ENCODE measurements at regions not wholly inside any gene's neighbourhood (a gene's known extent, or its start where the extent isn't known, plus 50 kb on each side); places are given as distances from the start of the nearest gene placed in this dataset.
A peak's percentile ranks its signal among the peaks of the same experiment; 100 is the strongest.

DNA sequence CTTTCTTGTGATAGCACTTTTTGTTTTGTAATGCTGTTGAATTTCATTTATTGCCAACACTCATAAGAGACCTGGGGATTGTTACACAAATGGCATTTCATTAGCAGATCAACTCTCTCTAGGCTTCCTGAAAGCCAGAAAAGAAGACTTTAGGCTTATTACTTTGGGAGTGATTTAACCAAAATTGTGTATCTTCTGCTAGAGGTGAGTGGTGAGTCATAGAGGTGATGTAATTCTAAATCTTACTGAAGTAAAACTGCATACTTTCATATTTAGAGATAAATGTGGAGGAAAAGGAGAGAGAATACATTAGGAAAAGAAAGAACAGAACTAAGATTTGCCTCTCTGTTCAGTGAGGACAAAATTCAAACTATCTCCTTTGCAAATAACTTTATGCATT is 304.7 kb upstream of the RGS17 start:
- H3K9ac ChIP-seq (ENCODE audit: insufficient read depth, low read length), result no peak overlapping the region
- H3K4me2 ChIP-seq (ENCODE audit: extremely low read depth, insufficient read depth, low read length), result no peak overlapping the region
- no peak overlapping the region for H2AFZ ChIP-seq (ENCODE audit: low read length)
- H3K36me3 ChIP-seq (ENCODE audit: control insufficient read depth, insufficient read depth, low read length), result no peaks in the 10 kb centered on the region
- no peaks in the 10 kb centered on the region for H3K4me1 ChIP-seq (ENCODE audit: control insufficient read depth, extremely low read depth, insufficient read depth, low read length)
- no peaks in the 10 kb centered on the region for H3K27me3 ChIP-seq (ENCODE audit: control insufficient read depth, insufficient read depth, low read length)
- H3K27ac ChIP-seq (ENCODE audit: insufficient read depth, low read length), result no peak overlapping the region
- no peak for TF ChIP-seq EZH2 (IDR thresholded peaks at IDR 0.05; ENCODE audit: low read length, missing control alignments)
- TF ChIP-seq, protein P1, sequence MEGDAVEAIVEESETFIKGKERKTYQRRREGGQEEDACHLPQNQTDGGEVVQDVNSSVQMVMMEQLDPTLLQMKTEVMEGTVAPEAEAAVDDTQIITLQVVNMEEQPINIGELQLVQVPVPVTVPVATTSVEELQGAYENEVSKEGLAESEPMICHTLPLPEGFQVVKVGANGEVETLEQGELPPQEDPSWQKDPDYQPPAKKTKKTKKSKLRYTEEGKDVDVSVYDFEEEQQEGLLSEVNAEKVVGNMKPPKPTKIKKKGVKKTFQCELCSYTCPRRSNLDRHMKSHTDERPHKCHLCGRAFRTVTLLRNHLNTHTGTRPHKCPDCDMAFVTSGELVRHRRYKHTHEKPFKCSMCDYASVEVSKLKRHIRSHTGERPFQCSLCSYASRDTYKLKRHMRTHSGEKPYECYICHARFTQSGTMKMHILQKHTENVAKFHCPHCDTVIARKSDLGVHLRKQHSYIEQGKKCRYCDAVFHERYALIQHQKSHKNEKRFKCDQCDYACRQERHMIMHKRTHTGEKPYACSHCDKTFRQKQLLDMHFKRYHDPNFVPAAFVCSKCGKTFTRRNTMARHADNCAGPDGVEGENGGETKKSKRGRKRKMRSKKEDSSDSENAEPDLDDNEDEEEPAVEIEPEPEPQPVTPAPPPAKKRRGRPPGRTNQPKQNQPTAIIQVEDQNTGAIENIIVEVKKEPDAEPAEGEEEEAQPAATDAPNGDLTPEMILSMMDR (conservative IDR thresholded peaks at IDR 0.05 in 1 of 2, IDR thresholded peaks at IDR 0.05 in 1 of 2; ENCODE audit: low read depth in 1 of 2, low read length in 2 of 2), result no peak
- no peaks in the 10 kb centered on the region for H4K20me1 ChIP-seq (ENCODE audit: control insufficient read depth, extremely low read depth, insufficient read depth, low read length)
- no peaks in the 10 kb centered on the region for H3K79me2 ChIP-seq (ENCODE audit: control insufficient read depth, insufficient read depth, low read length)
- no peak overlapping the region for H3K4me3 ChIP-seq (replicated peaks in 1 of 4; ENCODE audit: control extremely low read depth in 1 of 4, insufficient read depth in 1 of 4, low read depth in 3 of 4, low read length in 4 of 4)
- DNase-seq (ENCODE audit: low read depth in 2 of 2), result no peak
- no peaks in the 10 kb centered on the region for H3K9me3 ChIP-seq (ENCODE audit: control insufficient read depth, insufficient read depth, low read depth, low read length)

DNA sequence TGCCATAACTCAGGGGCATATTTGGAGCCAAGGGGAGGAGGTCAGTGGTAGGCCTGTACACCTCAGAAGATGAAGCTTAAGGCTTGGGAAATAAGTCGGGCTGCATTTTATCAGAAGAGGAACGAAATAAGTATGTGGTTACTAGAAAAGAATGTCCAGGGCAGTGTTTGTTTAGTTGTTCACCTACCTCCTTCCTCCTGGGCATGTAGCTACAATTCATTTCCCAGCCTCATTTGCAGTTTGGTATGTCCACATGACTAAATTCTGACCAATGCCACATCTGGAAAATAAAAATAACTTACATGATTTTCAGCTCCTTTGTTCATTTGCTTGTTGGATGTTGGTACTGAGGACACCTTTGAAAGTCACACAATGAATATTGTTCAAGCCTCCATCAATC is 294.5 kb upstream of the RGS17 start:
- Histone ChIP-seq H3K4me3 (replicated peaks in 1 of 4; ENCODE audit: control extremely low read depth in 1 of 4, insufficient read depth in 1 of 4, low read depth in 3 of 4, low read length in 4 of 4) (no peak overlapping the region), H3K4me1 (ENCODE audit: control insufficient read depth, extremely low read depth, insufficient read depth, low read length) (no peaks in the 10 kb centered on the region), H4K20me1 (ENCODE audit: control insufficient read depth, extremely low read depth, insufficient read depth, low read length) (no peaks in the 10 kb centered on the region), H3K79me2 (ENCODE audit: control insufficient read depth, insufficient read depth, low read length) (no peaks in the 10 kb centered on the region), H2AFZ (ENCODE audit: low read length) (no peak overlapping the region), H3K9ac (ENCODE audit: insufficient read depth, low read length) (no peak overlapping the region), H3K9me3 (ENCODE audit: control insufficient read depth, insufficient read depth, low read depth, low read length) (no peaks in the 10 kb centered on the region), H3K36me3 (ENCODE audit: control insufficient read depth, insufficient read depth, low read length) (no peaks in the 10 kb centered on the region), H3K27ac (ENCODE audit: insufficient read depth, low read length) (no peak overlapping the region), H3K27me3 (ENCODE audit: control insufficient read depth, insufficient read depth, low read length) (no peaks in the 10 kb centered on the region), H3K4me2 (ENCODE audit: extremely low read depth, insufficient read depth, low read length) (no peak overlapping the region)
- DNase-seq (ENCODE audit: low read depth in 2 of 2), result peak in 1 of 2 donors; percentile 18
- TF ChIP-seq EZH2 (IDR thresholded peaks at IDR 0.05; ENCODE audit: low read length, missing control alignments), result no peak
- TF ChIP-seq, protein P1 (conservative IDR thresholded peaks at IDR 0.05 in 1 of 2, IDR thresholded peaks at IDR 0.05 in 1 of 2; ENCODE audit: low read depth in 1 of 2, low read length in 2 of 2), result no peak

DNA sequence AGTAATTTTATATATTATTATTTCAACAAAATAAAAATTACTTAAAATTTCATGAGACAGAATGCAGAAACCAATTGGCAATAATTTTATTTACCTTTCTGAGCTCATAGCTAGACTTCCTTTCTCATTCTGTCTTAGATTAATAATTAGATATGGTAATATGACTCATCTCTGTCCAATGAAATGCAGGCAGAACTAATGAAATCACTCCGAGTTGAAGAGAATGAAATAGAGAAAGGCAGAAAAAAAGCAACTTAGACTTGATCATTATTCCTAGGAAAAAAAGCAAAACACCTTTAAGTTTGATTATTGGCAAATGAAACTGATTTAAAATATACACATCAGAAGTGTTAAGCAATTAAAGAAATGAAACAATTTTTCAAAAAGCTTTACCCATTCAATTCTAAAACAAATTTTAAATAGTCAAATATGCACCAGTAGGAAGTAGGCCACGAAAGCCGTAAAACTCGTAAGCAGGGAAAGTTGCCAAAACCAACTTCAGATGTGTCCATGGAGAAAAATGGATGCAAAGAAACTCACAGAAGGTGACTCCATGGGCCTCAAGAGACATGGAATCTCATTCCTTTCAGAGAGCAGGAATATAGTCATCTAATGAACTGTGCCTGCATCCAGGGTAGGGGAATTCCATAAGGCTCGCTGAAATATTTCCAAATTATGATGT is 293.8 kb upstream of the RGS17 start:
- Histone ChIP-seq H3K27ac (ENCODE audit: insufficient read depth, low read length) (no peak overlapping the region), H3K4me2 (ENCODE audit: extremely low read depth, insufficient read depth, low read length) (no peak overlapping the region), H3K36me3 (ENCODE audit: control insufficient read depth, insufficient read depth, low read length) (no peaks in the 10 kb centered on the region), H3K79me2 (ENCODE audit: control insufficient read depth, insufficient read depth, low read length) (no peaks in the 10 kb centered on the region), H3K9me3 (ENCODE audit: control insufficient read depth, insufficient read depth, low read depth, low read length) (no peaks in the 10 kb centered on the region), H3K4me3 (replicated peaks in 1 of 4; ENCODE audit: control extremely low read depth in 1 of 4, insufficient read depth in 1 of 4, low read depth in 3 of 4, low read length in 4 of 4) (no peak overlapping the region), H3K4me1 (ENCODE audit: control insufficient read depth, extremely low read depth, insufficient read depth, low read length) (no peaks in the 10 kb centered on the region), H3K9ac (ENCODE audit: insufficient read depth, low read length) (no peak overlapping the region), H2AFZ (ENCODE audit: low read length) (no peak overlapping the region), H4K20me1 (ENCODE audit: control insufficient read depth, extremely low read depth, insufficient read depth, low read length) (no peaks in the 10 kb centered on the region), H3K27me3 (ENCODE audit: control insufficient read depth, insufficient read depth, low read length) (no peaks in the 10 kb centered on the region)
- TF ChIP-seq EZH2 (IDR thresholded peaks at IDR 0.05; ENCODE audit: low read length, missing control alignments), result no peak
- TF ChIP-seq, protein P1 (conservative IDR thresholded peaks at IDR 0.05 in 1 of 2, IDR thresholded peaks at IDR 0.05 in 1 of 2; ENCODE audit: low read depth in 1 of 2, low read length in 2 of 2), result no peak
- peak in 1 of 2 donors; percentile 30 for DNase-seq (ENCODE audit: low read depth in 2 of 2)

Data from fibroblast of lung (primary cell).